ENCODE measurements at regions not wholly inside any gene's neighbourhood (a gene's known extent, or its start where the extent isn't known, plus 50 kb on each side); places are given as distances from the start of the nearest gene placed in this dataset.
"Not testable (repeated sequence)": the region's sequence is repeated elsewhere in the genome, so short reads cannot be mapped to it uniquely, and the experiment has no call there.

DNA sequence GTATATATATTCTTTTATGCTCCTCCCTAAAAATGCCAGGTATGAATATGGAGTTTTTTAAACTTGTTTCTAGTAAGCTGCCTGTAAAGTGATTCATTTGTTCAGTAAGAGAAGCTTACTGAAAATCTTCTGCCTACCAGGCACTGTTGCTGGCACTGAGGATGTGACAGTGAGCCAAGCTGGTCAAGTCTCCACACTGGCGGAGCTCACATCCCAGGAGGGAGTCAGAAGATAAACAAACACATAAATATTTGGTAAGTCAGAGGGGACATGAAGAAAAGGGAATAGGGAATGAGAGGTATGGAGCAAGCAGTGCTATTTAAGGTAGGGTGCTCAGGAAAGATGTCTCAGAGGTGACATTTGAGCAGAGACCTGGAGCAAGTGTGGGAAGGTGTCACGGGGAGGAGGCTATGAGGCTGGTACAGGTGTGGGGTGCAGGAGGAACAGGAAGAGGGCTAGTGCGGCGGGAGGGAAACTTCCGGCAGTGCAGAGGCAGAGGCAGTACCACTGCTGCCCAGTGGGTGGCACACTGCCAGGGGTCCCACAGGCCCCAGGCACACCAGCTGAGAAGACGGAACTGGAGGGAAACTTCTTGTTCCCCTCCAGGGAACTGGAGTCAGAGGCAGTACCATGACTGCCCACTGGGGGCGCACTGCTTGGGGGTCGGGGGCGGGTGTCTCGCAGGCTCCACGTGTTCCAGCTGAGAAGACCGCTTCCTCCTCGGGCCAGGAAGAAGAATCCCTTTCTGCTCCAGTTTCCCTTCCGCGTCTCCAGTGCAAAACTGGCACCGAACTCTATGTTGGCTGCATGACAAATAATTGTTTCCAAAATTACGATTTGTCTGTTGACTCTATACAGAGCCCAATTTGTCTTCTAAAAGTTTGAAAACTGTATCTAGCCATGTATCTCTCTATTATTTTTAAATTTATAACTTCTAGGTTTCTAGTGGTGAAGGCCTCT lies 161.0 kb downstream of the TEX36 start:
- no peak for DNase-seq (ENCODE audit: extremely low read depth in 1 of 11, low read depth in 9 of 11, low spot score in 4 of 11)

DNA sequence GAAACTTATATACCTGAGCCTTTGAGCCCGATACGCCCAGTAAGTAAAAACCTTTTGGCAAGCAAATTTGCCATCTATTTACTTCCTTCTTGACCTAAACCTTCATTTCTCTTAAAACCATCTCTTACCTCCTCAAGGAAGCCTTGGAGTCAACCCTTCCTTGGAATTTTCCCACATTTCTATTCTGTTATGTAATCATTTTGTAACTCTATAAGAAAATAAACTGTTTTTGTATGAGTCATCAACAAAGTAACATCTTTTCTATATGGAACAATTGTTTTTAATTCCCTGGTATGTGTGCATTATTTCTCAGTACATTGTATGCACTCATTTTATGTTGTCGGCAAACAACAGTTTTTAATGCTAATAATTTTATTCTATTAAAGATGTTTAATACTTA lies 162.0 kb downstream of the TEX36 start:
- no peak for DNase-seq (ENCODE audit: extremely low read depth in 1 of 11, low read depth in 9 of 11, low spot score in 4 of 11)

DNA sequence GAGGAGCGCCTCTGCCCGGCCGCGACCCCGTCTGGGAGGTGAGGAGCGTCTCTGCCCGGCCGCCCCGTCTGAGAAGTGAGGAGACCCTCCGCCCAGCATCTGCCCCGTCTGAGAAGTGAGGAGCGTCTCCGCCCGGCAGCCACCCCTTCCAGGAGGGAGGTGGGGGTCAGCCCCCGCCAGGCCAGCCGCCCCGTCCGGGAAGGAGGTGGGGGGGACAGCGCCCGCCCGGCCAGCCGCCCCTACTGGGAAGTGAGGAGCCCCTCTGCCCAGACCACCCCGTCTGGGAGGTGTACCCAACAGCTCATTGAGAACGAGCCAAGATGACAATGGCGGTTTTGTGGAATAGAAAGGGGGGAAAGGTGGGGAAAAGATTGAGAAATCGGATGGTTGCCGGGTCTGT lies 164.6 kb downstream of the TEX36 start:
- DNase-seq (ENCODE audit: extremely low read depth in 1 of 11, low read depth in 9 of 11, low spot score in 4 of 11): not testable (repeated sequence)

DNA sequence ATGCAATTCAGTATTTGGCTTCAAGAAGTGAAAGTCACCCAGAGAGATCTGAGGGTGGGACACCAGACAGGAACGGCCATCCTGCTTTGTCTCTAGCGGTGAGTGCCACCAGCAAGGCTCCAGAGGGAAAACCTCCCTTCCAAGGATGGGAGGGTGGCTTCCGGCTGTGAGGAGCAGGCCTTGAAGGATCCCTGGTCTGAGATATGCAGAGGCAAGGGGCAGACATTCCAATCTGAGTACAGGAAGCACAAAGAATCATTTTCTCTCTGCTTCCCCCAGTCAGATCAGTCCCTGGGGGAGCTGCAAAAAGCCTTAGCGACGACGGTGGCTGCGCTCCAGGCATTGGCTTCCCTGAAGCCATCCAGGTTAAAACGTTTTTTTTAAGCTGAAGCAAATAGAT lies 167.4 kb downstream of the TEX36 start:
- no peak for DNase-seq (ENCODE audit: extremely low read depth in 1 of 11, low read depth in 9 of 11, low spot score in 4 of 11)

DNA sequence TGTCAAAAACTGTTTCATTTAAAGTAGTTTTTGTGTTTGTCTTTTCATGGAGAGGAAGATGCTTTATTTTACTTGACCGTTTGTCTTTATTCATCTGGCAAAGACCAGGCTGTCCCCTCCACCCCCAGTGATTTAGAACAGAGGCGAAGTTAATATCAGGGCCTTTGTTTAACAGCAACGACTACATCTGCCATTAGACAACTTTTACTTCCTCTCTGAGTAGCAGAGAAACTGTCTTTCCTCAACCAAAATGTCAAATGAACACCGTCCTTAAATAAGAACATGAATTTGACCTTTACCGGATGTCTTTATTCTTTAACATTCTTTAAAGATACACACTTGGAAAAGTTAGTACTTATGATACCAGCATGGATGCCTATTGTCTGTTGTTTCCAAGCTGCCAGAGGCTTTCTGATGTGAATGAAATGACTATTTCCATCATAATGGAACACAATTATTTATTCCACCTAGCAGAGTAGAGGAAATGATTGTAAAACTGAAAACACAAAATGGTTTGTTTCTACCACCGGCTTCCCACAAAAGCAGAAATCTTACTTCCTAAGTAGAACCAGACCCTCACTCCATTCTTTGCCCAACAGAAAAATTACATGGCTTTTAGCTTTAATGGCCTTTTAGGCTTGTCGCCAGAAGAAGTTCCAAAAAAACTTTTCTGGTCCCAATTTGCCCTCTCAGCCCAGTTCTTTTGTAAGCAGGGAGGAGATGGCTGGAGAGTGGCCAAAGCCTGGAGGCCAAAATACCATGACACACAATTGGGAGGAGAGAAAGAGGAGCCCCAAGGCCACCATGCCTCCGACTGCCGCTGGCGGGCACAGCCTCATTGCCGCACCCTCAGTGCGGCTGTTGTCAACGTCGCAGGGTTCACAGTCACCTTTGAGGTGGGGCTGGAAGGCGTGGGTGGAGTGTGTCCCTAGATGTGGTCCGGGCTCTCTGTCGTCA lies 168.5 kb downstream of the TEX36 start:
- DNase-seq (ENCODE audit: extremely low read depth in 1 of 11, low read depth in 9 of 11, low spot score in 4 of 11): no peak

DNA sequence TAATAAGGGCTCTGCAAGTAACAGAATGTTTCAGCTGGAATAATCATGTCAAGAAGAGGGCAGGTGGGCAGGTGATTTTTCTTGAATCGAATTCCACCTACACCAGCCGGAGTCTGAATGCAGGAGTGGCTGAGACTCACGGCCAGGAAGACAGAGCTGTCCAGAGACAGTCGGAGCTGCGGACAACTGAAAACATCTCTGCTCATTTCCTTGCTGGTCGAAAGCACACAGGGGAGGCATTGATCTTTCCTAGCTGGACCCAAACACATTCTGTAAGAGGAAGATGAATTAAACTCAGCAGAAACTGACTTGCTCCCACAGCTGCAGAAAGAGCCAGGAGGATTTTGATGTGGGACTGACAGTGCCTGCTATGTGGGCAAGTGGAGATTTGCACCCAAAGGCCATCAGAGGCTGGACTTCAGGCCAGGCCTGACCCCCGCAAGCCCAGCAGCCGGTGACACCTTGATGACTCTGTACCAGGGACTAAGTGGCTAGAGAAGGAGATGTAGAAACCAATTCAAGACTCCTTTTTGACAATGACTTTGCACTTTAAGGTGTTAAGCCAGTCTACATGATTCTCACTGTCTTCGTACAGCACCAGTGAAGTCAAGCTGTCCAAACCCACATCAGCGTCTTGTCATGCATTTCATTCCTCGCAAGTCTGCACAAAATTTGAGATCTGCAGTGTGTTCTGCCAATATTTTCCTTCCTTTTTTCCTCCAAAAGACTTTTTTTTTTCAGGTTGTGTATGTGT lies 169.4 kb downstream of the TEX36 start:
- no peak for DNase-seq (ENCODE audit: extremely low read depth in 1 of 11, low read depth in 9 of 11, low spot score in 4 of 11)

DNA sequence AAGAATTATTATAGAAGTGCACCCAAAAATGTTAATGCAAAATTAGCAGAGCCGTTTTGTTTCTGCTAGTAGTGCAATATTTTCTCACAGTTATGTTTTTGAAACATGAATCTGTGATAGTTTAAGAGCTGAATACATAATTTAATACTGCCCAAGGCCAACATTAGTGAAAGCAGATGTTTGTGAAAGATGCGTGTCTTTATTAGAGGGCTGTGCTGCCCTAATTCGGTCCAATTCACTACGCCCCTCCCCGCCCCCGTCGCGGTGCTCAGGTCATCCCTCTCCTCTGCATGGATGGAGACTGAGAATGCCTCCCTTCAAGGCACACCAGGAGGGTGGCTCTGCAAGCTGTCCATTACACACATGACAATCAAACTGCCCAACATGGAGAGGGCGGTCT lies 172.0 kb downstream of the TEX36 start:
- no peak for DNase-seq (ENCODE audit: extremely low read depth in 1 of 11, low read depth in 9 of 11, low spot score in 4 of 11)

DNA sequence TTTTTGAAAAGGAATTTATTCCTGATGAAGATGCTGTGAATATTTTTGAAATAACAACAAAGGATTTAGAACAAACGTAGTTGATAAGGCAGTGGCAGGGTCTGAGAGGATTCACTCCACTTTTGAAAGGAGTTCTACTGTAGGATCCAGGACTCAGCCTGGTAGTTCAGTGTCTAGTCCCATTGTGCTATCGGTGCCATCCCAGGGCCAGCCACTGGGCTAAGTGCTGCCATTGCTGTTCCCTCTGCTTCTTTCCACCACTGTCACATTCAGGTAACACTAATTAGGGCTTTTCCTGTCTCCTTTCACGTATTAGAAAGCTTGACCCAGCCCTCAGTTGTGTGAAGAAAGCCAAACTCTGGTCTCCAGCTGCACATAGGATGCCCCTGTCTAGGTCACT lies 177.3 kb downstream of the TEX36 start:
- DNase-seq (ENCODE audit: extremely low read depth in 1 of 11, low read depth in 9 of 11, low spot score in 4 of 11): no peak

DNA sequence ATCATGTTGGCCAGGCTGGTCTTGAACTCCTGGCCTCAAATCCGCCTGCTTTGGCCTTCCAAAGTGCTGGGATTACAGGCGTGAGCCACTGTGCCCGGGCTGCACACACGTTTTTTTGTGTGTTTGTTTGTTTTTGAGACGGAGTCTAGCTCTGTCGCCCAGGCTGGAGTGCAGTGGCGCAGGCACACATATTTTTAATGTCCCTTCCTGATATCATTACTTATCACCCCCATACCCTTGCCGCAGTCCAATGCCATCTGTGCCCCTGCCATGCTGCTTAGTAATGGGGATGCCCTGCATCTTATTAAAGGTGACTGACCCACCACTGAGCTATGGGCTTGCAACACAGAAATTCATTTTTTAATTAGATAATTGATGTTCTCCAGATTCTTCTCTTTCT lies 180.7 kb downstream of the TEX36 start:
- DNase-seq (ENCODE audit: extremely low read depth in 1 of 11, low read depth in 9 of 11, low spot score in 4 of 11): no peak

DNA sequence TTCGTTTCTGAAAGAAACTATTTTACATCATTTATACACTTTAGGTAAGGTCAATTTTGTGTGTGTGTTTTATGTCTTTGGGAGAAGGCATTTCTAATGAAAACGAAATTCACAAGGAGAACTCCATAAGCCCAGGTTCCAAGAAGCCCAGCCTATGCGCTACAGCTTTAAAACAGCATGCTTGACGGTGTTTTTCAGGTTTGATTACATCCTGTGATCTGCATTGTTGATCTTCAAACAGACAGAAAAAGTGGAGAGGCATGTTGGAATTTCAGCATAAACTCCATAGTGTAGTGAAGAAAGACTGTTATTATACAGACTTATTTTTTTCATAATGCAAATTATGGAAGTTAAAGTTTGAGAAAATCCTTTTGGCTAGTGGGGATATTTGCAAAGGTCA lies 187.6 kb downstream of the TEX36 start:
- DNase-seq (ENCODE audit: extremely low read depth in 1 of 11, low read depth in 9 of 11, low spot score in 4 of 11): no peak

DNA sequence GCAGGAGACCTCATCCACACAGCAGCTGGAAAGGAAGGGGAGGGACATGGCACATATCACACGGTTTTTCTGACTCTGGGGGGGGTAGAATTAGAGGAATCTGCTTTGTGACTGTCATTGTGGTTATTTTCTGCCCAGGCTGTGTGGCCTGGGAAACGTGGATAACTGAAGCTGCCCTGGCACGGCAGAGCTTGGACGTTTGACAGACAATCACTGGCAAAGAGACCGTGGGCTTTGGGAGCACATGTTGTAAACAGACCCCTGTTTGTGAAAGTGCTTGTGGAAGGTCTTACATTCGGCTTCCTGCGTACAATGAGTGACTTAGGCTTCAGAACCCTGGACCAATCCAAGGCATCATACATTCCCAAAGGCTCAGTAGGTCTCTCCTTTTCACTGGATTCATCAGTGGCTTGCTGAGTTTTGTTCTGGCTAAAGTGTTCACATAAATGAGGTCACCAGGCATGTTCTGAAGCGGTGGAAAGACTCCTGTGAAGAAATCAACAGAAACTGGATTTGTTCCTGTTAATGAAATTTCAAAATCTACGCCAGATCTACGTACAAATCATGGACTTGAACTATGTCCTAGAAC lies 188.2 kb downstream of the TEX36 start:
- no peak for DNase-seq (ENCODE audit: extremely low read depth in 1 of 11, low read depth in 9 of 11, low spot score in 4 of 11)

DNA sequence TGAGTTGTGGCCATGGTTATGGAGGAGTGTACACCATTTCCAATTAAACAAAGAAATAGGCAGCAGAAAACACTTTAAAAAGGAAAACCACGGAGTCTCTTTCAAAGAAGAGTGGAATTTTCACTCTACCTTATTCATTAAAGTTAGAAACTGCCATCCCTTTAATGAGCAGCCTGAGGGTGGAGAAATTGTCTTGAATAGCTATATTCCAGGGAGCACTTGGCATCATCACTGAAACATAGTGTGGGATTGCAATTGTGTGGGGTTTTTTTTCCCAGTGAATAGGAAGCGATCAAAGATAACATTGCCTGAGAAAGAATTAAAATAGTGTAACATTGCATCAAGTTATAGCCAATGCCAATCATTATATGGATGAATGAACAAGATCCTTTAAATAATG lies 191.6 kb downstream of the TEX36 start:
- DNase-seq (ENCODE audit: extremely low read depth in 1 of 11, low read depth in 9 of 11, low spot score in 4 of 11): no peak

DNA sequence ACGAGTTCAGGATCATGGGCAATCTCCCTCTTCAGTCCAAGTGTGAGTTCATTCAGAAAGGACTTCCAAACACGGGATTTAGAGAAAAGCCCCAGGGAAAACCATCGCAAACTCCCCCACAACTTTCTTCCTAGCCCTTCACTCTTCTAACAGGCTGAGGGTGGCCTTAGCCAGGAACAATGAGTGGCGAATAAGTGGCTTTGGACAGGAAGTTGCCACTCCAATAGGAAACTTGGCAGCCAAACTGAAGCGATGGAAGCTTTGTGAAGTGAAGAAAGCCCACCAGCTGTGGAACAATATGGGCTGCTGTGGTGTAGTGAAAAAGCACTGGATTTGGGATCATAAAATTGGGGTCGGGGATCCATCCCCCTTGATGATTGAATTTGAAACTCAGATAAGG lies 193.2 kb downstream of the TEX36 start:
- no peak for DNase-seq (ENCODE audit: extremely low read depth in 1 of 11, low read depth in 9 of 11, low spot score in 4 of 11)

DNA sequence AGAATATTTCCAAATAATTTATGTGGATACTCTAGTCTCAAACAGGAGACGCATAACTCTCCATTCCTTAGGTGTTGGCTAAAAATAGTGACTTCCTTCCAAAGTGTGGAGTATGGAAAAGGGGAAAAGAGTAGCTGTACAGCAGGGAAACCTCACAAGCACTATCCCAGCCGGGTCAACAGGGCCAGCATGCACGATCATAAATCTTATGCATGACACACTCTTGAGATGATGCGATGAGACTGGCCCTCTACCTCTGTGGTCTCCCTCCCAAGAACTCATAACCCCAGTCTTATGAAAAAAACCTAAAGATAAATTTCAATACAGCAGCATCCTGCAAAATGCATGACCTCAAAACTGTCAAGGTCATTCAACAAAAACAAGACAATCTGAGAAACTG lies 197.3 kb downstream of the TEX36 start:
- no peak for DNase-seq (ENCODE audit: extremely low read depth in 1 of 11, low read depth in 9 of 11, low spot score in 4 of 11)

DNA sequence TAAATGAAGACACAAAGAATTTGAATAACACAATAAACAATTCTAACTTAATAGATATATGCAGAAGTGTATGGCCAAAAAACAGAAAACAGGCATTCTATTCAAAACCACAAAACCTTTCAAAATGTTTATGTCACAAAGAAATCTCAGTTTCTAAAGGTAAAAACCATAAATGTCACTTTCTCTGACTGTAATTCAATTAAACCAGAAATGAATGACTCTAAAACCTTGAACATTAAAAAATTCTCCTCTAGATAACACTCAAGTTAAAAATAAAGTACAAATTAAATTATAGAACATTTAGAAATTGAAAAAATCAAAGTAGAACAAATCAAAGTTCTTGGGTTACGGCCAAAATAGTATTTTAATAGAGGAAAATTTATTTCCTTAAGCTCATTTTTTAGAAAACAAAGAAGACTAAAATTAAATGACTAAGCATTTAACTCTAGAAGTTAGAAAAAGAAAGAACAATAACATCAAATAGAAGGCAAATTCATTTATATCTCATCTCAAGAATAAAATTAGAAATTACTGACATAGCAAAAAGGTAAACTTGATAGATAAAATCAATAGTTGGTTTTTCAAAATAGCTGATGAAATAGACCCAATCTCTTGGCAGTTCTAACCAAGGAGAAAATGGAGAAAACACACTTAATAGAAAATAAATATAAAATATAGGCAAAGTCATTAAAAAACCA lies 198.8 kb downstream of the TEX36 start:
- DNase-seq (ENCODE audit: extremely low read depth in 1 of 11, low read depth in 9 of 11, low spot score in 4 of 11): no peak

DNA sequence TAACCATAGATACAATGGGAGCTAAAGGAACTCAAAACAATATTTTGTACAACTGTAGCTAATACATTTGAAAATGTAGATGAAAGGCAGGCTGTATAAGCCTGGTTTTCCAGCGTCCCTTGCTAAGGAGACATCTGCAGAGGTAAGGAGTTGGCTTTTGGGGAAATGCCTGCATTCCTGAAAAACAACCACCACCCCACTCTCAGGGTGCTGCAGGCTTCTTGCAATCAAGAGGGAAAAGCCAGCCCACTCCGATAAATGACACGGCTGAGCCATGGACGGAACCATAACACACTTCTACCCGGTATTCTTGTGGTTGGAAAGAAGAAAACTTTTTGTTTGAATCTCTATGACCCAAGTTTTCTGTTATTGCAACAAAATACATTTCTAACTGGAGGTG lies 200.3 kb downstream of the TEX36 start:
- no peak for DNase-seq (ENCODE audit: extremely low read depth in 1 of 11, low read depth in 9 of 11, low spot score in 4 of 11)

DNA sequence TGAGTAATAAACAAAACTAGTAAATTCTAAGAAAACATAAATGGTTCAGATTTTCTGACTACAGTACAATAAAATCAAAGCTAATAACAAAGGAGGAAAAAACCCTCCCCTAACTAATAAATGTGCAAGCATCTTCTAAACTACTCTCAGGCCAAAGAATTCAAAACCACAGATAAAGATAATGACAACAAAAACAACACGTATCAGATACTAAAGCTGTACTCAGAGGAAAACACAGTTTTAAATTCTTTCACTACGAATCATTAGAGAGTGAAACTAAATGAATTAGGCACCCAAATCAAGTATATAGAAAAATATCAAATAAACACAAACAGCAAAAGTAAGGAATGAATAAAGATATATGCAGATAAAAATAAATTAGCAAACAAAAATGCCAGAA lies 200.9 kb downstream of the TEX36 start:
- no peak for DNase-seq (ENCODE audit: extremely low read depth in 1 of 11, low read depth in 9 of 11, low spot score in 4 of 11)

DNA sequence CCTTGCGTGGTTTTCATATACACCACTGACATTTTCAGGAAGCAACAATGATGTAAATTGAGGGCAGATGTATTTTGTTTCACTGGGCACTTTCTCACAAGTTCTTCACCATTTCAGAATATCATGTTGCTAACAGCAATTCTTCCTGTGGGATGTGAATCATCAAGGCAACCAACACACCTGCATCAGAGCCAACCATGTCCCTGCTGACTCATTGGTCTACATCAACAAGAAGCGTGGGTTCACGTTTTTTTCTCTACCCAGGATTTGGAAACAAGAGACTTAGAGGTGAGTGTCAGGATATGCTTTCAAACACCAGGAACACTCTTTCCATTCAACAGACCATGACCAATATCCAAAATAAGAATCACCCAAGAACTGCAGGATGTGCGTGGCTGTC lies 203.9 kb downstream of the TEX36 start:
- DNase-seq (ENCODE audit: extremely low read depth in 1 of 11, low read depth in 9 of 11, low spot score in 4 of 11): no peak
